Tibial nerve (tissue), 4 donors: ENCODE measurements at regions not wholly inside any gene's neighbourhood (a gene's known extent, or its start where the extent isn't known, plus 50 kb on each side); places are given as distances from the start of the nearest gene placed in this dataset.

Experiments
- EP300 ChIP-seq, 2 donors: sonication (generic); formaldehyde crosslinking; IDR thresholded peaks; one replicate each; pipeline ENCODE4 v1.6.1; 2017; ENCODE audit warnings: antibody characterized with exemption in 2 of 2, mild to moderate bottlenecking in 1 of 2
- POLR2A ChIP-seq, 2 donors: fragments of 450-650 bp; IDR thresholded peaks; one replicate each; pipeline ENCODE4 v1.6.1; 2017; ENCODE audit warnings: antibody characterized with exemption in 2 of 2, mild to moderate bottlenecking in 2 of 2, moderate library complexity in 2 of 2
- TF ChIP-seq, protein P1 (sequence below), 5 experiments: fragments of 200-600 bp in 3 of 5; fragments of 450-650 bp in 2 of 5; sonication (generic) in 3 of 5; IDR thresholded peaks; one replicate each; pipeline ENCODE4 v1.5.1; 2016 to 2019; ENCODE audit warnings: antibody characterized with exemption in 5 of 5, mild to moderate bottlenecking in 3 of 5, moderate library complexity in 2 of 5

DNA sequence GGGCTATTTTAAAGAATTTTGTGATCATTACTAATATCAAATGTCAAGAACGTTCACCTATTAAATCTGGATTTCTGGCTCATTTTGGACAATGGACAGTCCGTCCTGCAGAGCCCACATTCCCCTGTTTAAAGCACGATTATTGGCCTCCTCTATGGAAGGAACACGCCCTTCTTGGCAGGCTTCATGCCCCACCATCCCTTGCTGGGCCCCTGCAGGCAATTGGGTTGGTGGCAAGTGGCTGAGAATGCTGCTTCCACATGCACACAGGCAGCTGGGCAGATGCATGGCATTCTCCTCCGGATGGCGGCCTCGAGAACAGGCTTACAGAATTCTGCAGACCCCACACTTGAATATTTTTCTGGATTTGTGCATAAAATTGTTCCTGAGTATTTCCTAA is 305.8 kb upstream of the MKI67 start:
- TF ChIP-seq, protein P1, sequence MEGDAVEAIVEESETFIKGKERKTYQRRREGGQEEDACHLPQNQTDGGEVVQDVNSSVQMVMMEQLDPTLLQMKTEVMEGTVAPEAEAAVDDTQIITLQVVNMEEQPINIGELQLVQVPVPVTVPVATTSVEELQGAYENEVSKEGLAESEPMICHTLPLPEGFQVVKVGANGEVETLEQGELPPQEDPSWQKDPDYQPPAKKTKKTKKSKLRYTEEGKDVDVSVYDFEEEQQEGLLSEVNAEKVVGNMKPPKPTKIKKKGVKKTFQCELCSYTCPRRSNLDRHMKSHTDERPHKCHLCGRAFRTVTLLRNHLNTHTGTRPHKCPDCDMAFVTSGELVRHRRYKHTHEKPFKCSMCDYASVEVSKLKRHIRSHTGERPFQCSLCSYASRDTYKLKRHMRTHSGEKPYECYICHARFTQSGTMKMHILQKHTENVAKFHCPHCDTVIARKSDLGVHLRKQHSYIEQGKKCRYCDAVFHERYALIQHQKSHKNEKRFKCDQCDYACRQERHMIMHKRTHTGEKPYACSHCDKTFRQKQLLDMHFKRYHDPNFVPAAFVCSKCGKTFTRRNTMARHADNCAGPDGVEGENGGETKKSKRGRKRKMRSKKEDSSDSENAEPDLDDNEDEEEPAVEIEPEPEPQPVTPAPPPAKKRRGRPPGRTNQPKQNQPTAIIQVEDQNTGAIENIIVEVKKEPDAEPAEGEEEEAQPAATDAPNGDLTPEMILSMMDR (IDR thresholded peaks at IDR 0.05) = no peak
- TF ChIP-seq POLR2A (IDR thresholded peaks at IDR 0.05) (no peak), EP300 (IDR thresholded peaks at IDR 0.05) (no peak)
